GM18951 (cell line): ENCODE measurements at regions not wholly inside any gene's neighbourhood (a gene's known extent, or its start where the extent isn't known, plus 50 kb on each side); places are given as distances from the start of the nearest gene placed in this dataset.
"Not testable (repeated sequence)": the region's sequence is repeated elsewhere in the genome, so short reads cannot be mapped to it uniquely, and the experiment has no call there.

ENCODE experiments used
- POLR2A ChIP-seq: IDR thresholded peaks from 4 replicates; pipeline ENCODE4 v1.6.1; 2011; ENCODE audit warnings: mild to moderate bottlenecking; ENCODE audit not compliant: insufficient read length, insufficient read depth; ENCODE audit errors: extremely low read depth
- in situ Hi-C: fragments of 300-500 bp; cut with MboI; formaldehyde crosslinking; loops from one replicate; pipeline ENCODE4 v1.12.0; 2022; ENCODE audit warnings: low sequenced_read_pairs, mixed read lengths, inconsistent platforms; ENCODE audit not compliant: unreplicated experiment

- in situ Hi-C loops = no loop called here
- TF ChIP-seq POLR2A = no peak
Observed at GRCh38 chr2:34288016-34288415, 688.9 kb upstream of the FAM98A start.

GRCh38 chr2:34280606-34281005 lies 681.5 kb upstream of the FAM98A start:
- in situ Hi-C loops = no loop called here
- no peak for TF ChIP-seq POLR2A

DNA sequence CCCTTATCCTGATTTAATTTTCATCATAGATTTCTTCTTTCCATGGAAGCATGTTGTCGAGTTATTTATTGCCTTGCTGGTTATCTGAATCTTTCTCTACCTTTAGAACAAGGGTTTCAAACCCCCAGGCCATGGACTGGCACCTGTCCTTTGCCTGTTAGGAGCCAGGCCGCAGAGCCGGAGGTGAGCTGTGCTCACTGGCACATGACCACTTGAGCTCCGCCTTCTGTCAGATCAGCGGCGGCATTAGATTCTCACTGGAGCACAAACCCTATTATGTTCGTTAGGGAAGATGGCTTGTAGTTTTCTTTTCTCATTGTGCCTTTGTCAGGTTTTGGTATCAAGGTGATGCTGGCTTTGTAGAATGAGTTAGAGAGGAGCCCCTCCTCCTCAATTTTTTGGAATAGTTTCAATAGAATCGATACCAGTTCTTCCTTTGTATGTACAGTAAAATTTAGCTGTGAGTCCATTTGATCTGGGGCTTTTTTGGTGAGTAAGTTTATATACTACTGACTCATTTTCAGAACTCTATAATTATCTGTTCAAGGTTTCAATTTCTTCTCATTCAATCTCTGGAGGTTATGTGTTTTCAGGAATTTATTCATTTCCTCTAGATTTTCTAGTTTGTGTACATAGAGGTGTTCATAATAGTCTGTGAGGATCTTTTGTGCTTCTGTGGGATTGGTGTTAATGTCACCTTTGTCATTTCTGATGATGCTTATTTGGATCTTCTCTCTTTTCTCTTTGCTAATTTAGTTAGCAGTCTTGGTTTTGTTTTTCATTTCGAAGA lies 668.0 kb upstream of the FAM98A start:
- TF ChIP-seq POLR2A = no peak
- in situ Hi-C loops = no loop called here

GRCh38 chr2:34261701-34262100 lies 662.6 kb upstream of the FAM98A start:
- in situ Hi-C loops = no loop called here
- no peak for TF ChIP-seq POLR2A

DNA sequence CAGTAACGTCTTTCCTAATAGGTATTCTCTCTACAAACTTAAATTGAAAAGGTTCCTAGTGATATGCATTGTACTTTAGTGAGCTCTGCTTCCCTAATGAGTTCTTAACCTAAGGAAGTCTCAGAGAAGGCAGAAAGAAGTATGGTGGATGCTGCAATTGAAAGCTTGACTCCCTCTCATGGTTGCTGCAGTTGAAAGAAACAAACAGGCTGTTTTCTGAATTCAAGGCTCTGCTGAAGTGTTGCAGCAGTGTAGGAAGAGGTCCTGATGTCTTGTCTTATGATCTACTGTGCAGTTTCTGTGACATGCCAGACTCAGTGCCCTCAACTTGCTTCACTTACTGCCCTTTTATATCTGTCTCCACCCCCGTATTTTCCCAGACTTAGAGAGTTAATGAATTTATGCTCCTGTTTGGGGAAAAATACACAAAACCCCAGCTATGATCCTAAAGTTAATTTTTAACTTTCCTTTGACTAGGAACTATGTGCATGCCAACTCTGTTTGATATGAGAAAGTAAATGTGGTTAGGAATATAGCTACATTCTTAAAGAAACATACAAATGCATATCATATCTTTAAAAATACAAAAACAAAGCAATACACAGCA lies 655.3 kb upstream of the FAM98A start:
- in situ Hi-C loops = no loop called here
- no peak for TF ChIP-seq POLR2A

GRCh38 chr2:34252111-34252510 lies 653.0 kb upstream of the FAM98A start:
- in situ Hi-C loops = no loop called here
- no peak for TF ChIP-seq POLR2A

- in situ Hi-C loops = no loop called here
- TF ChIP-seq POLR2A = no peak
Observed at GRCh38 chr2:34251578-34251977, 652.5 kb upstream of the FAM98A start.

GRCh38 chr2:34244195-34244594 lies 645.1 kb upstream of the FAM98A start:
- in situ Hi-C loops = no loop called here
- no peak for TF ChIP-seq POLR2A

GRCh38 chr2:34242763-34243123 lies 643.6 kb upstream of the FAM98A start:
- in situ Hi-C loops = no loop called here

GRCh38 chr2:34241905-34242762 lies 643.0 kb upstream of the FAM98A start:
- in situ Hi-C loops = no loop called here

More at GRCh38 chr2:34242763-34243123, 643.6 kb upstream of the FAM98A start:
- no peak for TF ChIP-seq POLR2A

DNA sequence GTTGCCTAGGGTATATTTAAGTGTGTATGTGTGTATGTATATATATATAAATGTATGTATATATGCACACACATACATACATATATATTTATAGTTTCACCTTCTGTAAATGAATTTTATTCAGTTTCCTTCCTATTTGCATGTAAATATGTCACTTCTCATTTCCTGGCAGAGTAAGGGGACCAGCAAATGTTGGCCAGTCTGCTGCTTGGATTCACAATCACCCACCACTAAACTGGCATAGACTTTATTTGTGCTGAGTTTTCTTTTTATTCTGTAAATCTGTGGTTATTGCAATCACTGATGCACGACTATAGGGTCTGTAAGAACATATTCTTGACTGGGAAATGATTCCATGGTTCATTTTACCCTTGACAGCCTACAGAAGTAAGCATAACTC lies 640.4 kb upstream of the FAM98A start:
- in situ Hi-C loops = no loop called here
- no peak for TF ChIP-seq POLR2A

More at GRCh38 chr2:34241905-34242762, 643.0 kb upstream of the FAM98A start:
- TF ChIP-seq POLR2A = no peak

DNA sequence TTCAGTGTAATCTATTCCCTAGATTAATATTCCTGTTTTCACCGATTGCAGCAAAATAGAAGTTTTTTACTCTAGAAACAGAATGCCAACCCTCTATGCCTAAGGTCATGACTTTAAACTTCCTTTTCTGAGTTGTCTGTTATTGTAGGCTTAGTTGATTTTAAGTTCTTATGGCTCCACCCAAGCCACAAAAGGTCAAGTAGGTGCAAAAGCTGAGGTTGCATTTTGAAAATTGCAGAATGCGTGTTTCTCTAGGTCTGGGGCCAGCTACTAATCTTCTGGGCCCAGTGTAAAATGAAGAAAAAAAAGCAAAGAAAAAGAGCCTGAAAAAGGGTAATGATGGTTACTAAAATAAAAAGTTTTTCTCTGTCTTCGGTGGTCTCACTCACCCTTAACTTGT lies 635.7 kb upstream of the FAM98A start:
- in situ Hi-C loops = no loop called here
- no peak for TF ChIP-seq POLR2A

DNA sequence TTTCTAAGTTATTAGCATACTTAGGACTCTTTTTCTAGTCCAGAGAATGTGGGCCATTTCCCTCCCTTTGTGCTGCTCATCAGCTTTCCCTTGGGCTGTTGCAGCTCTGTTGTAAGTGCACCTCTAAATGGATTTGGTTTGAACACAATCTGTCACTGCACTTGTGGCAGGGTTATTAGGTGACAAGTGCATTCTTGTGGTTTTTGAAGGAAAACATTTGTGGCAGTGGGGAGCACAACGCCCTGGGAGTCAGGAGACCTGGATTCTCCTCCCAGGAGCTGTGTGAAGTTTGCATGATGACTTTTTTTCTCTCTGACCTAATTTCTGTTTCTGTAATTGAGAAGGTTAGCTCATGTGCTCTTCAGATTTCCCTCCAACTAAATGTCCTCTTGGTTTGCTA lies 630.9 kb upstream of the FAM98A start:
- no peak for TF ChIP-seq POLR2A
- in situ Hi-C loops = no loop called here

DNA sequence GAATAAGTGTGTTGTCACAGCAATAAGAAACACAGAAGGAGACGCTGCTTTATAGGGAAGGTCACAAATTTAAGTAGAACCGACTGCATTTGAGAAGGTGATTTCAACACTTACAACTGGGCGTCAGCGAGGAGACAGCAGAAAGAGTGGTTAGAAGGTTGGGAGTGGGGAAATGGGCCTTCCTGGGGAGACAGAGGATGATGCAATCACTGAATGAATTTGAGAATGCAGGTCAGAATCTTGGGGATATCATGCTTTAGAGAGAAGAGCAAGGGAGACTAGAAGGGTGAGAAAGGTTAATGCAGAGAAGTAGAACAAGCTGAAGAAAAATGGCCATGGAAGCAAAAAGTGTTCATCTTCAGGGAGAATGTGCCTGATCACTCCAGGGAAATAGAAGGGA lies 616.1 kb upstream of the FAM98A start:
- in situ Hi-C loops = no loop called here
- no peak for TF ChIP-seq POLR2A

- in situ Hi-C loops = not testable (repeated sequence)
Observed at GRCh38 chr2:34210382-34210781, 611.3 kb upstream of the FAM98A start.
